ENCODE measurements at regions not wholly inside any gene's neighbourhood (a gene's known extent, or its start where the extent isn't known, plus 50 kb on each side); places are given as distances from the start of the nearest gene placed in this dataset.

DNA sequence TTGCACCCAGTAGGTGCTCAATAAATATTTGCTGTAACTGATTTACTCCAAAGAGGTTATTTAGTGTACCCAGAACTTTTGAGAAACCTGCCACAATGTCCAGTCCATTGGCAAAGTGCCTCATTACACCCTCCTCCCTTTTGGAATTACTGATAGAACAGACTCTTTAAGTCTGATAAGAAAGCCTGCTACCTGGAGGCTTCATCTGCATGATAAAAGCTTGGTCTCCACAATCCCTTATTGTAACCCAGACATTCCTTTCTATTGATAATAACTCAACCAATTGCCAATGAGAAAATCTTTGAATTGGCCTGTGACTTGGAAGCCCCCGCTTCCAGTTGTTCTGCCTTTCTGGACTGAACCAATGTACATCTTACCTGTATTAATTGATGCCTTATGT is 127.0 kb upstream of the FOXN2 start:
- DNase-seq, result no peak
- no peaks in the 10 kb centered on the region for H3K36me3 ChIP-seq (ENCODE audit: control insufficient read depth in 1 of 2, insufficient read depth in 2 of 2, low read depth in 1 of 2, low read length in 2 of 2)
- no peak overlapping the region for H3K18ac ChIP-seq (ENCODE audit: low read depth in 1 of 2, low read length in 2 of 2)
- WGBS, result 90% methylated on average over 1 of the region's 1 CpG
- no peak overlapping the region for H4K8ac ChIP-seq (ENCODE audit: low read length)
- no peak overlapping the region for H2BK15ac ChIP-seq (ENCODE audit: low read depth, poor library complexity, severe bottlenecking)
- H3K23ac ChIP-seq (ENCODE audit: low read length in 2 of 2), result no peak overlapping the region
- H2AFZ ChIP-seq (ENCODE audit: low read depth, low read length), result no peak overlapping the region
- H4K91ac ChIP-seq (ENCODE audit: low read length), result no peak overlapping the region
- H3K79me1 ChIP-seq (replicated peaks; ENCODE audit: low read length, poor library complexity, severe bottlenecking), result no peaks in the 10 kb centered on the region
- no peaks in the 10 kb centered on the region for H3K4me1 ChIP-seq (ENCODE audit: control insufficient read depth, insufficient read depth, low read depth, low read length)
- H2AK5ac ChIP-seq (ENCODE audit: low read length, severe bottlenecking), result no peak overlapping the region
- no peak overlapping the region for H3K4me2 ChIP-seq (ENCODE audit: low read length, poor library complexity, severe bottlenecking)
- H3K4ac ChIP-seq (ENCODE audit: low read depth in 1 of 2, low read length in 2 of 2), result no peak overlapping the region
- H3K9ac ChIP-seq (ENCODE audit: low read length), result no peak overlapping the region
- no peak overlapping the region for H3K27ac ChIP-seq (ENCODE audit: low read length, poor library complexity, severe bottlenecking)
- no peak overlapping the region for H3K4me3 ChIP-seq (ENCODE audit: insufficient read depth in 1 of 2, low read depth in 1 of 2, low read length in 2 of 2)
- H3K27me3 ChIP-seq (ENCODE audit: control insufficient read depth in 1 of 2, insufficient read depth in 1 of 2, low read length in 2 of 2), result no peaks in the 10 kb centered on the region
- no peak overlapping the region for H3K14ac ChIP-seq (ENCODE audit: low read length in 2 of 2)
- H3K9me3 ChIP-seq (ENCODE audit: control insufficient read depth, low read length), result no peaks in the 10 kb centered on the region
- H2BK120ac ChIP-seq (ENCODE audit: low read depth, low read length), result no peak overlapping the region
- H2BK5ac ChIP-seq (ENCODE audit: low read depth, low read length, poor library complexity, severe bottlenecking), result no peak overlapping the region
- H2BK12ac ChIP-seq (ENCODE audit: low read length in 2 of 2), result no peak overlapping the region

DNA sequence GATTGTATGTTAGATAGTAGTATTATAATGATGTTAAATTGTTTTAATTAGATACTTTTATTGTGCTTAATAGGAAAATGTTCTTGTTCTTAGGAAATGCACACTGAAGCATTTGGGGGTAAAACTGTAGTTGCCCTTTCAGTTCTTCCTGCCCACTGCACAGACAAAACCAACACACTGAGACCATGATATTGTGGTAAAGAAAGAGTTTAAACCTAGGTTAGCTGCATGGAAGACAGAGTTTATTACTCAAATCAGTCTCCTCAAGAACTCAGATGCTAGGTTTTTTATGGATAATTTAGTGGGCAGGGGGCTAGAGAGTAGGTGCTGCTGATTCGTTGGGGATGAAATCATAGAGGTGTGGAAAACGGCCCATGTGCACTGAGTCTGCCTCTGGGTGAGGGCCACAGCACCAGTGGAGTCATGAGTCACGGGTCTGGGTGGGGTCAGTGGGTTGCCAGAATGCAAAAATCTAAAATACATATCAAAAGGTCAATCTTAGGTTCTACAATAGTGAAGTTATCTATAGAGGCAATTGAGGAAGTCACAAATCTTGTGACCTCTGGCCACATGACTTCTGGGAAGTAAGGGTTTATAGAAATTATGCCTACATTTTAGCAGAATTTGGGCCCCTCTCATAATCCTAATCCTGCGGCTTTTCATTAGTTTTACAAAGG is 124.8 kb upstream of the FOXN2 start:
- WGBS, result 93% methylated on average over 1 of the region's 4 CpGs

DNA sequence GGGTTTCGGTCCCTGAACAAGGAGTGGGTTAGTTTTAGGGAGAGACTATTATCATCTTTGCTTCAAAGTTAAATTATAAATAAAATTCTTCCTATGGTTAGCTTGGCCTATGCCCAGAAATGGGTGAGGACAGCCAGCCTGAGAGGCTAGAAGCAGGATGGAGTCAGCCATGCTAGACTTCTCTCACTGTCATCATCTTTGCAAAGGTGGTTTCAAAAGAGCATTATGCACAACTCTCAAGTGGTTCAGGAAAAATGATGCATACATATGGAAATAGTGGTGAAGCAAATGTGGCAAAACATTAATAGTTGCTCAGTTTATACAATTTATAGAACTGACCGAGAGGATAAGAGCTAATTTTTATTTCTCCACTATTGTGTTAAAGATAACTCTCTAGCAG is 124.3 kb upstream of the FOXN2 start:
- Histone ChIP-seq H2AFZ (ENCODE audit: low read depth, low read length) (no peak overlapping the region), H3K4ac (ENCODE audit: low read depth in 1 of 2, low read length in 2 of 2) (no peak overlapping the region), H3K4me2 (ENCODE audit: low read length, poor library complexity, severe bottlenecking) (no peak overlapping the region), H3K36me3 (ENCODE audit: control insufficient read depth in 1 of 2, insufficient read depth in 2 of 2, low read depth in 1 of 2, low read length in 2 of 2) (no peaks in the 10 kb centered on the region), H3K23ac (ENCODE audit: low read length in 2 of 2) (no peak overlapping the region), H3K27me3 (ENCODE audit: control insufficient read depth in 1 of 2, insufficient read depth in 1 of 2, low read length in 2 of 2) (no peaks in the 10 kb centered on the region), H3K9me3 (ENCODE audit: control insufficient read depth, low read length) (no peaks in the 10 kb centered on the region), H2AK5ac (ENCODE audit: low read length, severe bottlenecking) (no peak overlapping the region), H2BK12ac (ENCODE audit: low read length in 2 of 2) (no peak overlapping the region), H3K79me1 (replicated peaks; ENCODE audit: low read length, poor library complexity, severe bottlenecking) (no peaks in the 10 kb centered on the region), H3K9ac (ENCODE audit: low read length) (no peak overlapping the region), H2BK120ac (ENCODE audit: low read depth, low read length) (no peak overlapping the region), H3K14ac (ENCODE audit: low read length in 2 of 2) (no peak overlapping the region), H4K8ac (ENCODE audit: low read length) (no peak overlapping the region), H3K18ac (ENCODE audit: low read depth in 1 of 2, low read length in 2 of 2) (no peak overlapping the region), H3K4me3 (ENCODE audit: insufficient read depth in 1 of 2, low read depth in 1 of 2, low read length in 2 of 2) (no peak overlapping the region), H3K27ac (ENCODE audit: low read length, poor library complexity, severe bottlenecking) (no peak overlapping the region), H2BK5ac (ENCODE audit: low read depth, low read length, poor library complexity, severe bottlenecking) (no peak overlapping the region), H4K91ac (ENCODE audit: low read length) (no peak overlapping the region), H3K4me1 (ENCODE audit: control insufficient read depth, insufficient read depth, low read depth, low read length) (no peaks in the 10 kb centered on the region), H2BK15ac (ENCODE audit: low read depth, poor library complexity, severe bottlenecking) (no peak overlapping the region)
- WGBS, result no CpG with 5 or more reads among the region's 2 CpGs
- DNase-seq, result no peak

More for the DNA sequence above, 124.8 kb upstream of the FOXN2 start:
- H3K4me3 ChIP-seq (ENCODE audit: insufficient read depth in 1 of 2, low read depth in 1 of 2, low read length in 2 of 2), result no peak overlapping the region
- no peak overlapping the region for H2AK5ac ChIP-seq (ENCODE audit: low read length, severe bottlenecking)
- no peak overlapping the region for H2BK120ac ChIP-seq (ENCODE audit: low read depth, low read length)
- no peak overlapping the region for H3K4ac ChIP-seq (ENCODE audit: low read depth in 1 of 2, low read length in 2 of 2)
- H3K79me1 ChIP-seq (replicated peaks; ENCODE audit: low read length, poor library complexity, severe bottlenecking), result no peaks in the 10 kb centered on the region
- H3K27ac ChIP-seq (ENCODE audit: low read length, poor library complexity, severe bottlenecking), result no peak overlapping the region
- no peak overlapping the region for H4K91ac ChIP-seq (ENCODE audit: low read length)
- no peak for DNase-seq
- no peak overlapping the region for H3K18ac ChIP-seq (ENCODE audit: low read depth in 1 of 2, low read length in 2 of 2)
- no peak overlapping the region for H3K9ac ChIP-seq (ENCODE audit: low read length)
- no peak overlapping the region for H2AFZ ChIP-seq (ENCODE audit: low read depth, low read length)
- no peak overlapping the region for H3K23ac ChIP-seq (ENCODE audit: low read length in 2 of 2)
- H3K27me3 ChIP-seq (ENCODE audit: control insufficient read depth in 1 of 2, insufficient read depth in 1 of 2, low read length in 2 of 2), result no peaks in the 10 kb centered on the region
- no peak overlapping the region for H2BK15ac ChIP-seq (ENCODE audit: low read depth, poor library complexity, severe bottlenecking)
- H3K36me3 ChIP-seq (ENCODE audit: control insufficient read depth in 1 of 2, insufficient read depth in 2 of 2, low read depth in 1 of 2, low read length in 2 of 2), result no peaks in the 10 kb centered on the region
- no peak overlapping the region for H3K14ac ChIP-seq (ENCODE audit: low read length in 2 of 2)
- H2BK12ac ChIP-seq (ENCODE audit: low read length in 2 of 2), result no peak overlapping the region
- no peak overlapping the region for H4K8ac ChIP-seq (ENCODE audit: low read length)
- no peaks in the 10 kb centered on the region for H3K9me3 ChIP-seq (ENCODE audit: control insufficient read depth, low read length)
- no peaks in the 10 kb centered on the region for H3K4me1 ChIP-seq (ENCODE audit: control insufficient read depth, insufficient read depth, low read depth, low read length)
- H3K4me2 ChIP-seq (ENCODE audit: low read length, poor library complexity, severe bottlenecking), result no peak overlapping the region
- H2BK5ac ChIP-seq (ENCODE audit: low read depth, low read length, poor library complexity, severe bottlenecking), result no peak overlapping the region

DNA sequence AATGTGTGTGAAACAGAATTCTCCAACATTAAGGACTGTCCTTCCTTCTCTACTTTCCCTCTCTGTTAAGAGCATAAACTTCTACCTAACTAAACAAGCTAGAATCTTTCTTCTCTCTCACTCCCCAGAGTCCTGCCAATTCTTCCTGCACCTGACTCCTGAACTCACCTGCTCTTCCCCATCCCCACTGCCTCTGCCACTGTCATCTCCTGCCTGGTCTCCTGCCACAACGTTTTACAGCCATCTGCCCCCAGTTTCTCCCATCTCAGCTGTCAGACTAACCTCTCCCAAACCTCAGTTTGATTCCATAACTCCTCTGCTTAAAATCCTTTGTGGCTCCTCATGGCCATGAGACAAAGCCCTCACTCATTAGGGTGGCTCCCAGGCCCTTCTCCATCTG is 119.8 kb upstream of the FOXN2 start:
- Histone ChIP-seq H2AK5ac (ENCODE audit: low read length, severe bottlenecking) (no peak overlapping the region), H2BK5ac (ENCODE audit: low read depth, low read length, poor library complexity, severe bottlenecking) (no peak overlapping the region), H2BK120ac (ENCODE audit: low read depth, low read length) (no peak overlapping the region), H3K4me2 (ENCODE audit: low read length, poor library complexity, severe bottlenecking) (no peak overlapping the region), H3K36me3 (ENCODE audit: control insufficient read depth in 1 of 2, insufficient read depth in 2 of 2, low read depth in 1 of 2, low read length in 2 of 2) (no peaks in the 10 kb centered on the region), H3K23ac (ENCODE audit: low read length in 2 of 2) (no peak overlapping the region), H3K4me1 (ENCODE audit: control insufficient read depth, insufficient read depth, low read depth, low read length) (peaks cover 3% of the 10 kb centered on the region), H3K27me3 (ENCODE audit: control insufficient read depth in 1 of 2, insufficient read depth in 1 of 2, low read length in 2 of 2) (no peaks in the 10 kb centered on the region), H4K8ac (ENCODE audit: low read length) (no peak overlapping the region), H3K4ac (ENCODE audit: low read depth in 1 of 2, low read length in 2 of 2) (no peak overlapping the region), H2BK12ac (ENCODE audit: low read length in 2 of 2) (no peak overlapping the region), H3K27ac (ENCODE audit: low read length, poor library complexity, severe bottlenecking) (no peak overlapping the region), H3K18ac (ENCODE audit: low read depth in 1 of 2, low read length in 2 of 2) (no peak overlapping the region), H3K4me3 (ENCODE audit: insufficient read depth in 1 of 2, low read depth in 1 of 2, low read length in 2 of 2) (no peak overlapping the region), H3K79me1 (replicated peaks; ENCODE audit: low read length, poor library complexity, severe bottlenecking) (no peaks in the 10 kb centered on the region), H3K9ac (ENCODE audit: low read length) (no peak overlapping the region), H2AFZ (ENCODE audit: low read depth, low read length) (no peak overlapping the region), H3K9me3 (ENCODE audit: control insufficient read depth, low read length) (no peaks in the 10 kb centered on the region), H3K14ac (ENCODE audit: low read length in 2 of 2) (no peak overlapping the region), H4K91ac (ENCODE audit: low read length) (no peak overlapping the region), H2BK15ac (ENCODE audit: low read depth, poor library complexity, severe bottlenecking) (no peak overlapping the region)
- no peak for DNase-seq
- 32% methylated on average over 1 of the region's 1 CpG for WGBS

All from mesenchymal stem cell (in vitro differentiated cells and primary cell).